ENCODE measurements at regions not wholly inside any gene's neighbourhood (a gene's known extent, or its start where the extent isn't known, plus 50 kb on each side); places are given as distances from the start of the nearest gene placed in this dataset.
"Not testable (repeated sequence)": the region's sequence is repeated elsewhere in the genome, so short reads cannot be mapped to it uniquely, and the experiment has no call there.

DNA sequence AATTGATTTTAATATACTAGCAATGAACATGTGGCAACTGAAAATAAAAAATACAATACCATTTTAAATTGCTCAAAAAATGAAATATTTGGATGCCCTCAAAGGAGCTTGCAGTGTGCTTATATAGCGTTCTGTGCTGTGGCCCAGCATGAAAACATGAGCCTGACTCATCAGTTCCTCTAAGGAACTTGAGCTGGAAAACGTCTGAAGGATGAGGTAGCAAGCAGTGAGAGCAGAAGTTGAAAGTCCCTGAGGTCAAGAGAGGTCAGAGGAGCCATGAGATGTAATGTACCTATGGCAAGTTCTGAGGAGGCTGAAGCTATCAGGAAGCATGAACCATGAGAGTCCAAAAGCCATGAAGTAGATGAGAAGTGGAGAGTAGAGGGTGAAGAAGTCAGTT lies 59.7 kb downstream of the HMGB3 start:
- DNase-seq: no peak

DNA sequence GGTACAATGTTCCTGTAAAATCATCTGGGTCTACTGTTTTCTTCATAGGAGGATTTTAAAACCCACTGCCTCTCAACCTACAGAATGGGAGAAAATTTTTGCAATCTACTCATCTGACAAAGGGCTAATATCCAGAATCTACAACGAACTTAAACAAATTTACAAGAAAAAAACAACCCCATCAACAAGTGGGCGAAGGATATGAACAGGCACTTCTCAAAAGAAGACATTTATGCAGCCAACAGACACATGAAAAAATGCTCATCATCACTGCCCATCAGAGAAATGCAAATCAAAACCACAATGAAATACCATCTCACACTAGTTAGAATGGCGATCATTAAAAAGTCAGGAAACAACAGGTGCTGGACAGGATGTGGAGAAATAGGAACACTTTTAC lies 83.2 kb downstream of the HMGB3 start:
- DNase-seq: not testable (repeated sequence)

DNA sequence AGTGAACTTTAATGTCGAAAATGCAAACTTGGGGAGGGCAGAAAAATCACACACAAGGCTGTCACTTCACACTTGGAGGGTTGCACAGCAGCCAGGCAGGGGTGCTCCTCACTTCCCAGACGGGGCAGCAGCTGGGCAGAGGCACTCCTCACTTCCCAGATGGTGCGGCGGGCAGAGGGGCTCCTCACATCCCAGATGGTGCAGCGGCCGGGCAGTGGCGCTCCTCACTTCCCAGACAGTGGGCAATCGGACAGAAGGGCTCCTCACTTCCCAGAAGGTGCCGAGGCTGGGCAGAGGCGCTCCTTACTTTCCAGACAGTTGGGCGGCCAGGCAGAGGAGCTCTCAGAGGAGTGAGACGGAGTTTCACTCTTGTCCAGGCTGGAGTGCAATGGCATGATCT lies 90.6 kb downstream of the HMGB3 start:
- DNase-seq: no peak

DNA sequence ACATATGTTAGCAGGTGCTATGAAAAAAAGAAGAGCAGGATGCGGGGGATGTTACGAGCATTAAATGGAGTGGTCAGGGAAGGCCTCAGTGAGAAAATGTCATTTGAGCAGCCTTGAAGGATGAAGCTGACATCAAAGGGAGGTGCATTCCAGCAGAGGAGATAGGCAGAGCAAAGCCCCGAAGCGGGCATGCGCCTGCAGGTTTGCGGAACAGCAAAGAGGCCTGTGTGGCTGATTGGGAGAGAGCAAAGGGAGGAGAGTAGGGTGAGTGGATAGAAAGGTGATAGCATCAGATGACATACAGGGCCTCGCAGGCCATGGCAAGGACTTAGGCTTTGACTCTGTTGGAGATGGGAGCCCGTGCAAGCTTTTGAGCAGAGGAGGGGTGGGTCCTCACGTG lies 95.4 kb upstream of the GPR50 start:
- DNase-seq: no peak

DNA sequence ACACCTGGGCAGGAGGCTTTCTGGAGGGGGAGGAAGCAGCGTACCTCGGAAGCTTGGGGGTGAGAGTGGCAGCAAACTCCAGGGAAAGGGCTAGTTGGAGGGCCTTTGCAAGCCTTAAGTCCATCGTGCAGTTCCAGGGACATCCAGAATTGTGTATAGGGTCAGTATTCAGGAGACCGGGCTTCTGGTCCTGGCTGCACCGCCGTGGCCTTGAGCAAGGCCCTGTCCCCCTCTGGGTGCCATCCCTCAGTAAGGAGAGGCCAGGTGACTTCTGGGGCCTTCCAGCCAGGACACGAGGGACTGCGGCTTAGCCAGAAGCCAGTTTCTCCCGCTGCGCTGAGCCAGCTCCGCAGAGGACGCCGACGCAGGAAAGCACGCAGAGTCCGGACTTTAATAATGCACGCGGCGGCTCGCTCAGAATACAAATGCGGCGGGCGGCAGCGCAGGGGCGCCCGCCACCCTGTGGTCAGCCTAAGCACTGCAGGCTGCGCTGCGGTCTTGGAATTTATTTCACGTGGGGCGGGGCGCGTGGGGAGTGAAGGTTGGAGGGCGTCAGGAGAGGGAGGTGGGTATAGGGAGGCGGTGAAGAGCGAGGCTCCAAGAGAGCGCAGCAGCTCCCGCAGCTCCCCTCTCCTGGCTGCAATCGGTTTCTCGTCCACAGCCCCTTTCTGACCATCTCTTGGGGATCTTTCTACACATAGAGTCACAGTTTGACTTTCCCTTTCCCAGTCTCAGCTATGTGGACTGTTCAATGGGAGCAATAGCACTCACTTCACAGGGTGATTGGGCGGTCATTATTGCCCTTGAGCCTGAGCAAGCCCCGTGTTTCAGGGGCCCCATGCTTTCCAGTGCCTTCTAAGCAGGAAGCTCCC lies 94.1 kb upstream of the GPR50 start:
- DNase-seq: peak in 50 of 51 donors; percentile 1 to 67 (median 28)

DNA sequence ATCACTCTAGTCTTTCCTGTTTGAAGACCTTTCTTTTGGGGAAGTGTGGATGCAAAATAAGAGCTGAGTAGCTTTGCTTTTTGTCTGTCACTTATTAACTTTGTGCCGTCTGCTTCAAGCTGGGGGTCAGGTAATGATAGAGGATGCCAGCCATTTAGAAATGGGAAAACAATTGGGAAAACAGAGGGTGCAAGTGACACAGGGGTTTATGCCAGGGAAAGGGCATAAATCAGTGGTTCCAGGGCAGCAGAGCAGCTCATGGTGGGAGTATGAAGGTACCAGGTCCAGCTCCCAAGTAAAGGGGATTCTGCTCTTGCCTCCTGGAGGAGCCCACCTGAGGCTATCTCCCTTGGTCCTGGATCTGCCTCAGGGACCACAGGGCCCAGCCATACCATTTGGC lies 91.9 kb upstream of the GPR50 start:
- no peak for DNase-seq

DNA sequence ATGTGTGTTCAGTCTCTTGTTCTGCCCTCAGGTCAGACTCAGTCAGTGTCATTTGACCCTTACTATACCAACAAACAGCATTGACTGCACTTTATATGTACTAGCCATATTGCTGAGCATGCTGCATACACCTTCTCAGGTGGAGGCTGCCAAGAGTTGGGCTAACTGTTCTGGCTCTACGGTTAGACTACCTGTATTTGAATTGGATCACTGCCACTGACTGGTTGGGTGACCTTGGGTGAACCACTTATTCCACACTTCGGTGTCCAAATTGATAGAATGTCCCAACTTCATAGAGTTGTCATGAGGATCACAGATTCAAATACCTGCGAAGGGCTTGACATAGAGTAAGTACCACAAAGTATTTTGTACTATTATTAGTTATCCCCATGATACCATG lies 91.2 kb upstream of the GPR50 start:
- no peak for DNase-seq

DNA sequence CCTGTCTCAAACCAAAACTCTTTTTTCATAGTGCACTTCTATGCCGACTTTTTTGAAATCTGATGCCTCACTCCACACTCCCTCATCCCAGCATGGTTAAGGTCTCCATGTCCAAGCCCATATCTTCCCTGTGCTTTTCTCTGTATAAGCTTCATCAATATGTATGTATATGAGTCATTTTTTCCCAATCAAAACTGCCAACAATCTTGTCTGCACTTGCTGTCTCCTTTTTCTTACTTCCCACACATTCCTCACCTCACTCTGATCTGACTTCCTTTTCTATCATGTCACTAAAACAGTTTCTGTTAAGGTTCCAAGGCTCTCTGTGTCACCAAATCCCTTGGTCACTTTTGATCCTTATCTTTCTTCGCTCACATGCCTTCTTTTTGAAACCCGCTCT lies 88.2 kb upstream of the GPR50 start:
- no peak for DNase-seq

DNA sequence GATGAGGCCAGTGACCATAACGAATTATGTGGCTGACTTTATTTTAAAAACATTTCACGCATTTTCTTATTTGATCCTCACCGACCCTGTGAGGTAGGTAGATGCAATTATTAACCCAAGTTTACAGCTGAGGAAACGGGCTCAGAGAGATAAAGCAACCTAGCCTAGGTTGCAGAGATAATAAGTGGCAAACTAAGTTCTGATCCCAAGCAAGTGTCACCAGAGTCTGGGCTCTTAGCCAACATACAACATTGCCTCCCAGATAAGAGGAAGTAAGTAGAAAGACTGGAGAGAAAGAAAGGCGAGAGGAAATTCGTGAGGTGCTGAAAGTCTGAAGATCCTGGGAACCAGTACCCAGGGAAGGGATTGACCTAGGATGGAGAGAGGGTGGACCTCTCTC lies 77.4 kb upstream of the GPR50 start:
- no peak for DNase-seq

DNA sequence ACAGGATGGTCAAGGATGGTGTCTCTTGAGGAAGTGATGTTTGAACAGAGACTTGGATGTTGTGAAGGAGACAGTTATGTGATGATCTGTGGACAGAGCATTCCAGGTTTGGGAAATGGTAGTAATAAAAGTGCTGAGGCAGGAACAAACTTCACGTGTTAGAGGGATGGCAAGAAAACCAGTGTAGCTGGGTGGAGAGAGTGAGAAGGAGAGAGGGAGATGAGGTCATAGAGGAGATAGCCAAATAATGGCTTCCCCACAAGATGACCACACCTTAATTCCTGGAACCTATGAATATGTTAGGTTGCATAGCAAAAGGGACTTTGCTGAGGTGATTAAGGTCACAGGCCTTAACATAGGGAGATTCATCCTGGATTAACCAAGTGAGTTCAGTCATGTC lies 75.6 kb upstream of the GPR50 start:
- DNase-seq: no peak

DNA sequence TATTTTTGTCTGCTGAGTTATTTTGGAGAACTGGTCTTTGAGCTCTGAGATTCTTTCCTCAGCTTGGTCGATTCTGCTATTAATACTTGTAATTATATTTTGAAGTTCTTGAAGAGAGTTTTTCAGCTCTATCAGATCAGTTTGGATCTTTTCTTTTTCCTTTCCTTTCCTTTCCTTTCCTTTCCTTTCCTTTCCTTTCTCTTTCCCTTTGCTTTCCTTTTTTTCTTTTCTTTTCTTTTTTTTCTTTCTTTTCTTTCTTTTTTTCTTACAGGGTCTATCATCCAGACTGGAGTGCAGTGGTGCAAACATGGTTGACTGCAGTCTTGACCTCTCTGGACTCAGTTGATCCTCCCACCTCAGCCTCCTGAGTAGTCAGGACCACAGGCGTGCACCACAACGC lies 63.2 kb upstream of the GPR50 start:
- DNase-seq: not testable (repeated sequence)

Measured in hypothalamus (tissue), 51 donors.